ENCODE measurements at regions not wholly inside any gene's neighbourhood (a gene's known extent, or its start where the extent isn't known, plus 50 kb on each side); places are given as distances from the start of the nearest gene placed in this dataset.

DNA sequence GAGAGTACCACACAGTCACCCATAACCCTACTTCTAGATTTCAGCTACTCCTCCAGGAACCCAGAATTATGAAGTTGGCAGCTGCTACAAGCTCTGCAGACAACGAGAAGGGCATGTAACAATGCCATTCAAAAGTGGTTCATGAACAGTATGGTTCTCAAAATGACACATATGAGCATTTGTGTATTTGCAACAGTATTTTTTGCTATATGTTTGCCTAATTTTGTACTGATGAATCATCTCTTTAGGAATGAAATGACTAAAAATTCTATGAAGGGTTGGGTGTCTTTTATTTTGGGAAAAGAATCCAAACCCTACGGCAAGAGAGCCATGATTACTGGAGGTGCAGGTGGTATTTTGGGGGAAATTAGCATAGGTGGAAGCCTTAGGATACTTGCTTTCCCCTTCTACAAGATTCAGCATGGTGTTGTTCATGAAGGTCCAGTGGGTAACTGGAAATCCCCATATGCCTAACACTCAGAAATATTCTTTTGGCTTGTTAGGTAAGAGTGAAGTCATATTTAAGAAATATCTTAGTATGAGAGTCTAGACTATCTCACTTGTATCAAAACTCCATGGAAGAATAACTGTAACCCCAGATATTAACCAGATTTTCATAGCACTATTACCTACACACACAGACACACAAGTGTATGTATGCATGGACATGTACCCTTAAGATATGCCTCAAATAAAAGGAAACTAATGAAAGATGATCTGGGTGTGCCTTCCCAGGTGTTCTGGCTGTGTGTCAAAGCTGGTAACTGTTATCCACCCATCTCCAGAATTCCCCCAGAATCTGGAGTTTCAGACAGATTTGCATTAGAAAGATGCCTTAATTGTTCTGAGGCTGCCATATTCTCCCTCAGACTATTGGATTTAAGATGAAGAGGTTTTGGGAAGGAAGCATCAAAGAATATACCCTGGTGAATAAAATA is 688.2 kb upstream of the SOX9 start:
- no peaks in the 10 kb centered on the region for H3K4me1 ChIP-seq (ENCODE audit: control insufficient read depth in 1 of 2, insufficient read depth in 1 of 2, low read depth in 1 of 2, low read length in 1 of 2)
- TF ChIP-seq, protein P1, sequence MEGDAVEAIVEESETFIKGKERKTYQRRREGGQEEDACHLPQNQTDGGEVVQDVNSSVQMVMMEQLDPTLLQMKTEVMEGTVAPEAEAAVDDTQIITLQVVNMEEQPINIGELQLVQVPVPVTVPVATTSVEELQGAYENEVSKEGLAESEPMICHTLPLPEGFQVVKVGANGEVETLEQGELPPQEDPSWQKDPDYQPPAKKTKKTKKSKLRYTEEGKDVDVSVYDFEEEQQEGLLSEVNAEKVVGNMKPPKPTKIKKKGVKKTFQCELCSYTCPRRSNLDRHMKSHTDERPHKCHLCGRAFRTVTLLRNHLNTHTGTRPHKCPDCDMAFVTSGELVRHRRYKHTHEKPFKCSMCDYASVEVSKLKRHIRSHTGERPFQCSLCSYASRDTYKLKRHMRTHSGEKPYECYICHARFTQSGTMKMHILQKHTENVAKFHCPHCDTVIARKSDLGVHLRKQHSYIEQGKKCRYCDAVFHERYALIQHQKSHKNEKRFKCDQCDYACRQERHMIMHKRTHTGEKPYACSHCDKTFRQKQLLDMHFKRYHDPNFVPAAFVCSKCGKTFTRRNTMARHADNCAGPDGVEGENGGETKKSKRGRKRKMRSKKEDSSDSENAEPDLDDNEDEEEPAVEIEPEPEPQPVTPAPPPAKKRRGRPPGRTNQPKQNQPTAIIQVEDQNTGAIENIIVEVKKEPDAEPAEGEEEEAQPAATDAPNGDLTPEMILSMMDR (IDR thresholded peaks at IDR 0.05): no peak
- no peaks in the 10 kb centered on the region for H3K36me3 ChIP-seq
- no peaks in the 10 kb centered on the region for H3K9me3 ChIP-seq
- no peak overlapping the region for H3K4me3 ChIP-seq (ENCODE audit: low read depth in 1 of 2, low read length in 1 of 2)
- H3K27ac ChIP-seq: no peak overlapping the region
- no peaks in the 10 kb centered on the region for H3K27me3 ChIP-seq

DNA sequence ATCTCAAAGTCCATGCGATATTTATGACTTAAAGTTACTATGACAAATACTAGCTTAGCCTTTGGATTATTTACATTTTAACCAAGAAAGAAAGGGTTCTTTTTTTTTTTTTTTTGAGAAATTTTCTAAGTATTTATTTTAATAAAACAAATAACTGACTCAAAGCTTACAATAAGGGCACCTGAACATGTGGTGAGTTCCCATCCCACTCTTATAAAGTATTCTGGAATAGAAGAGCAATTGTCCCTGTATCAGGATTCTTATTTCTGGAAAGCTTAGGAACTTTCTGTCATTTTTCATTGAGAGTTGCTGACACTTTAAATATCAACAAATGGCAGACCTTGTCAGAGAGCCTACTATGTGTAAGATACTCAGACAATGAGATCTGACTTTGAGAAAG is 686.1 kb upstream of the SOX9 start:
- H3K36me3 ChIP-seq: no peaks in the 10 kb centered on the region
- no peak overlapping the region for H3K4me3 ChIP-seq (ENCODE audit: low read depth in 1 of 2, low read length in 1 of 2)
- no peak overlapping the region for H3K27ac ChIP-seq
- H3K4me1 ChIP-seq (ENCODE audit: control insufficient read depth in 1 of 2, insufficient read depth in 1 of 2, low read depth in 1 of 2, low read length in 1 of 2): no peaks in the 10 kb centered on the region
- H3K27me3 ChIP-seq: no peaks in the 10 kb centered on the region
- no peaks in the 10 kb centered on the region for H3K9me3 ChIP-seq
- TF ChIP-seq, protein P1 (IDR thresholded peaks at IDR 0.05): no peak

DNA sequence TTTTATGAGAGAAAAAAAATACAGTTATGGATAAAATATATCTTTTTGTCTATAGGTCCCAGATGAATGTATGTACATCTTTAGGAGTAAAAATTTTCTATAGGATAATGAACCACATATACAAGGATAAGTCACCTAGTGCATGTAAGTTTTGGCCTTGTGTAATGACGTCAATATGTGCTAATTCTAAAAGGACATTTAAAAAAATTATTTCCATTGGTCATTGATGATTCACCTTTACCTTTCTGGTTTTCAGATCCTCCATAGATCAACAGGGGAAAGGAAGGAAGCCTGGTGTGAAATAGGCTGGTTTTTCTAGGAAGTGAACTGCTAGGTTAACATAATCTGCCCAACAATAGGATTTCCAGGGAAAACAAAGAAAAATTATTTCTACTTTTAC is 684.3 kb upstream of the SOX9 start:
- H3K27me3 ChIP-seq: no peaks in the 10 kb centered on the region
- TF ChIP-seq, protein P1 (IDR thresholded peaks at IDR 0.05): no peak
- no peak overlapping the region for H3K4me3 ChIP-seq (ENCODE audit: low read depth in 1 of 2, low read length in 1 of 2)
- H3K4me1 ChIP-seq (ENCODE audit: control insufficient read depth in 1 of 2, insufficient read depth in 1 of 2, low read depth in 1 of 2, low read length in 1 of 2): no peaks in the 10 kb centered on the region
- no peaks in the 10 kb centered on the region for H3K36me3 ChIP-seq
- no peak overlapping the region for H3K27ac ChIP-seq
- H3K9me3 ChIP-seq: no peaks in the 10 kb centered on the region

DNA sequence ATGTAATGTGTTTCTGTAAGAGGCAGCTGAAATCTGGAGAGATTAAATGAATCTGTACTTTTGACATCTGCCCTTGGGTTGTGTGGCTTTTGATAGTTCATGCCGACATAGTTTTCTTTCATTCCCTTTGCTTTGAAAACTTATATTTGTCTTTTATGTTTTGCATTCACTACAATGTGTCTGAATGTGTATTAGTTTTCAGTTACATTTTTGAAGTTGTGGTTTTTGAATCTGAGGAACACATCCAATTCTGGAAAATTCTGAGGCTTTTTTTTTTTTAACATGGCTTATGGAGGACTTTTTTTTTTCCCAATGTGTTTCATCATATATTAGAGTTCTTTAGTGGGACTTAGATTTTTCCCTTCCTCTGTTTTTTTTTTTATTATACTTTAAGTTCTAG is 683.7 kb upstream of the SOX9 start:
- Histone ChIP-seq H3K4me1 (ENCODE audit: control insufficient read depth in 1 of 2, insufficient read depth in 1 of 2, low read depth in 1 of 2, low read length in 1 of 2) (no peaks in the 10 kb centered on the region), H3K27me3 (no peaks in the 10 kb centered on the region), H3K9me3 (no peaks in the 10 kb centered on the region), H3K4me3 (ENCODE audit: low read depth in 1 of 2, low read length in 1 of 2) (no peak overlapping the region), H3K36me3 (no peaks in the 10 kb centered on the region), H3K27ac (no peak overlapping the region)
- TF ChIP-seq, protein P1 (IDR thresholded peaks at IDR 0.05): no peak

DNA sequence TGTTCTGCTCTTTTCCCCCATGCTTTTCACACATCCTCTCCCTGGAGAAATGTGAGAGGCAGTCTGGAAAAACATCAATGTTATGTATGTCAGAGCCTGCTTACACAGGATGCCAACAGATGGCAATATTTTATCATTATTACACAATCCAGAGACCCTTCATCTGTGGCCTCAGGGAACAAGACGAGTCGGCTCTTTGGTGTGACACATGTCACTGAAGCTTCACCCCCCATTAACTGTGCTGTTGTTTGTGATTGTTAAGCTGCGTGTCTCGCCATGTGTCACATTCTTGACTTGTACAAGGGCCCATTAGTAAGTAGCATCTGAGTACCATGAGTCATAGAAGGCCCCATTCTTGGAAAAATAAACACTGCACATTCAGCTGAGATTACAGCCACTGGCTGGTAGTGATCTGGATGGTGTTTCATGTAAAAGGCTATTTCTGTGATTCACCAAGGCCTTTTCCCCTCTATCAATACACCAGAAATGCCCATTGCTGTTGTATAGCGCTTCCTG is 682.1 kb upstream of the SOX9 start:
- Histone ChIP-seq H3K36me3 (no peaks in the 10 kb centered on the region), H3K4me3 (ENCODE audit: low read depth in 1 of 2, low read length in 1 of 2) (no peak overlapping the region), H3K27ac (no peak overlapping the region), H3K9me3 (no peaks in the 10 kb centered on the region), H3K27me3 (no peaks in the 10 kb centered on the region), H3K4me1 (ENCODE audit: control insufficient read depth in 1 of 2, insufficient read depth in 1 of 2, low read depth in 1 of 2, low read length in 1 of 2) (no peaks in the 10 kb centered on the region)
- TF ChIP-seq, protein P1 (IDR thresholded peaks at IDR 0.05): no peak
